Activated CD4-positive, alpha-beta T cell treated with anti-CD3 and anti-CD28 coated beads for 24 hours (primary cell): ENCODE measurements at regions not wholly inside any gene's neighbourhood (a gene's known extent, or its start where the extent isn't known, plus 50 kb on each side); places are given as distances from the start of the nearest gene placed in this dataset.

Experiments used
- DNase-seq, 2 donors: peaks; one replicate each; pipeline ENCODE4 v3.0.0-alpha.2; 2020; ENCODE audit warnings: low read depth in 2 of 2

GRCh38 chr19:31600731-31601295 lies 251.6 kb upstream of the TSHZ3 start:
- no peak for DNase-seq

DNA sequence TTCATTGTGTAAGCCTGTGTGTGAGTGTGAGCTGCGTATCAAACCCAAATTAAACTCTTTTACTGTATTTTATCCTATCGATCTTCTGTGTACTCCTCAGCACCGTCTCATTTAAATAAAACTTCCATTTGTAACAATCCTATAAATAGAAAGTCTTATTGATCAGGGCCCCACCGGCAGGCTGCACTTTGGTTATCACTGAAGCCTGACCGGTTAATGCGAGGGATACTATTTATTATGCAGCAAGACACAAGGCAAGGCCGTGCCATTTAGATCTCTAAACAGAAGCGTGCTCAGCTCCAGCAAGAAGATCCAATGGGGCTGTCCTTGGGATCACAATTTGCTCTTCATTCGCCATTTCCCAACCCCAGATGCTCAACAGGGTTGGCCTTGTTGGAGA lies 252.6 kb upstream of the TSHZ3 start:
- no peak for DNase-seq

DNA sequence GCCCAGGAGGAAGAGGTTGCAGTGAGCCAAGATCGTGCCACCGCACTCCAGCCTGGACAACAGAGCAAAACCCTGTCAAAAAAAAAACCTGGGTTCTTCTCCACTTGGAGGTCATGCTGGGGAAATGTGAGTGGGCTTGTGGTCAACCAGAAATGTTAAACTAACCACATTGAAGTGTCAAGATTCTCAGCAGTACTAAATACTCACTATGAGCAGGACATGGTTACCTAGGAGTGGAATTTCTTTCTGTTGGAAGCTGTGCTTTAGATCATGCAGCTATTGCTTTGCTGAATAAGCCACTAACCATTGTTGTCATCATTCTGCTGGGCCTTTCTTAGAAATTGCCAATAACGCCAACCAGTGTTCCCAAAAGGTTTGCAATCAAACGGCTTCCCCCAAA lies 253.3 kb upstream of the TSHZ3 start:
- no peak for DNase-seq

- no peak for DNase-seq
Measured at GRCh38 chr19:31604493-31605040, 255.3 kb upstream of the TSHZ3 start.

DNA sequence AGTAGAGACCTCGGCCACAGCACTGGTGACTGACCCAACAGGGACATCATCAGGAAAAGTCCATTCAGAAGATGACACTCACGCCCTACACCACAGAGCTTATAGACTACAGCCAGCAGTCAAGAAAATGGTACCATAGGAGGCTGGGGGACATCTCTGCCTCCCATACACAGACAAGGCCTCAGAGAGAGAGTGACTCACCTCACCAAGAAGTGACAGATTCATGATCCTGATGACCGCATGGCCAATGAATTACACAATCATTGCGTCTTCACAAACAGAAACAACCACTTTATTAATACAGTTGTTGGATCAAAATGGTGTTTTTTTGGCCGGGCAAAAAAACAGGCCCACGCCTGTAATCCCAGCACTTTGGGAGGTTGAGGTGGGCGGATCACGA lies 260.8 kb upstream of the TSHZ3 start:
- DNase-seq, result no peak

DNA sequence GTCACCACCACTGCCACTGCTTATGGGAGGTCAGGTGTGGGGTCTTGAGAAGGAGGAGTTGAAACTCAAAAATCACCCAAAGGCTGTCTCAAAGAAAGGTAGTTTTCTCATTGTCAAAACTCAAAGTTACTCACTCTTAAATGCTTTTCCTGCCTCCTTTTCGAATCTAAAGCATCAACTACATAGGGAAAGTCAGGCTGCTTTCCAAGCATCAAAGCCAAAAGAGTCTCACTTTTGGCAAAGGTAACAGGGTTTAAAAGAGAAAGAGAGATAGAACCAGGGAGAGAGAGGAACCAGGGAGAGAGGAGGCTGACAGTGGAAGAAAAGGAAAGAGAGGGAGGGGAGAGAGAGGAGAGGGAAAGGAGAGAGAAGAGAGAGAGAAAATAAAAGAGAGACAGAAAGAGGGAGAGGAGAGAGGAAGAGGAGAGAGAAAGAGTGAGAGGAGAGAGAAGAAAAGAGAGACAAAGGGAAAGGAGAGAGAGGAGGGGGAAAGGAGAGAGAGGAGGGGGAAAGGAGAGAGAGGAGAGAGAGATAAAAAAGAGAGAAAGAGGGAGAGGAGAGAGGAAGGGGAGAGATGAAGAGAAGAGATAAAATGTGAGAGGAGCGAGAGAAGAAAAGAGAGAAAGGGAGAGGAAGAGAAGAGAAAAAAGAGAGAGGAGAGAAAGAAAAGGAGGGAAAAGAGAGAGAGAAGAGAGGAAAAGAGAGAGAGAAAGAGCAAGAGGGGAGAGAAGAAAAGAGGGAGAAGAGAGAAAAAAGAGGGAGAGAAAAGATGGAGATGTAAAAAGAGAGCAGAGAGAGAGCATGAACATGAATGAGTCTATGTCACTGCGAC lies 262.0 kb upstream of the TSHZ3 start:
- no peak for DNase-seq

DNA sequence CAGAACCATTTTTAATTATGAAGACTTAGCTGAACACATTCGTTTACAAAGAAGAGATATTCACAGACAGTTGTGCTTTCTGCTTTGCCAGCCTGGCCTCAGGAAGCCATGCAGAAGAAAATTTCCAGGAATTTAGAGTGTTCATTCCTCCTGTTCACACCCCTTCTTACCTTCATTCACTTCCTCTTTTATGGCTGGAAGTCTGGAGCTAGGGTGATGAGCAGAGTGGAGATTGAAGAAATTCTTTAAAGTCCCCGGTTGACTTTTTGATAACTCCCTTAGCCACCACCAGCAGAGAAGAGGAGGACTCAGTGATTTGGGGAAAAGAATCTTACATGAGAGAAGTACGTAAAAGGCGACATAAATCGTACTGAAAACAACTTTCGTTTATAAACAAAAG lies 263.6 kb upstream of the TSHZ3 start:
- DNase-seq, result no peak

DNA sequence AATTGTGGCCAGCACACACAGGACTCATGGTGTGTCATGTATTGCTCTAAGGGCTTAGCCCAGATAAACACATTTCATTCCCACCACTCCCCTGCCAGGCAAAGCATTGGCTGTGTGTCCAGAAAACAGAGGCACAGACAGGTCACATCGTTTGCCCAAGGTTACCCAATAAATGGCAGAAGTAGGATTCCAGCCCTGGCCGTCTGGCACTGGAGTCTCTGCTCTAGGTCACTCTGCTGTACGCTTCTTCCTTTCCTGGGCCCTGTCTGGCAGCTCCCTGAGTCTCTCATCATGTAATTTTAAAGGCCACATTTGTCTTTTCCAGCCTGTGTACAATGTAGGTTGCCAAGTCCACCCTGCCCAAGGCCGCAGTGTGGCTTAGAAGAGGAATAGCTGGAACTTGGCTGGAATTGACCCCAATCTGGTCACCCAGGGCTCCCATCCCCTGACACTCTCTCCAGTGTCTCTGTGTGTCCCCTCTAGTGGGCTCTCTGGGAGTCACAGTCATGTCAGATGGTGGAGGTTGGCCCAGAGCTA lies 264.5 kb upstream of the TSHZ3 start:
- DNase-seq, result no peak

GRCh38 chr19:31616031-31616430 lies 266.8 kb upstream of the TSHZ3 start:
- no peak for DNase-seq

DNA sequence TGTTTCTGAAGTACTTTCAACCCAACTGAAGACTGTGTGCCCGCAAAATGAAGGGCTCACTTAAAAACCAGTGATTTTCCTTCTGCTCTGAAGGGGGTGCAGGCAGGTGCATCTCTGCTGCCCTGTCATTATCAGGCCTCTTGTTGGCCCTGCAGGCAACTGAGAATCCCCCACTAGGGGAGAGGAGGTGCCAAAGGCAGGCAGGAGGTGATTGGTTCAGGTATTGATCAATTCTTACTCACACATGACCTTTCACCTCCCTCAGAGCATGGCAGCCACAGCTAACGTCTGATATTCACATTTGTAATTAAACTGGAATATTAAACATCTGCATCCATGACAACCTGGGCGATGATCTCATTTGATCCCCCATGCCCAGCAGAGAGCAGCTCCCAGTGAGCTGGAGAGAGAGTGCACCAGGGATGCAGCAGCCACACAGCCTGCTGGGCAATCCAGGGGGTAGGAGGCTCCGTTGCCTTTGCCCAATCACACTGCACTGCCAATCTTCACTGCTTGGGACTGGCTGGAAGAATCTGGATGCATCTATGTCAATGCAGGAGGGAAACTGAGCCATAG lies 267.9 kb upstream of the TSHZ3 start:
- no peak for DNase-seq

DNA sequence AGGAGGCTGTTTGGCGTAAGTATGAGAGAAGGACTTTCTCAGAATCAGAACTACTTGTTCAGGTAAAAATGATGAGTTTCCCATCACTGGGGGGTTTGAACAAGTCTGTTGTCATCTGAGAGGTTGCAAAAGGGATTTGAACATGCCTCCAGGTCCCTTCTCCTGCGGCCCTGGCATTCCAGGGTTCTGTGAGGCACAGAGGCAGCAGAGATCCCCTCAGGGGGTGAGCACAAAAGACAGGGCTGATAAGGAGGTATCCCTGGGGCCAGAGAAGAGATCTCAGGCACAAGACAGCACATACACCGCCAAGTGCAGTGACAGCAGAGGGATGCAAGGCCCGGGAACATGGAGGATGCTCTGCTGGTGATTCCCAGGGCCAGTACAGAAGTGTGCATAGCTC lies 275.8 kb upstream of the TSHZ3 start:
- no peak for DNase-seq

GRCh38 chr19:31625575-31625974 lies 276.3 kb upstream of the TSHZ3 start:
- no peak for DNase-seq

DNA sequence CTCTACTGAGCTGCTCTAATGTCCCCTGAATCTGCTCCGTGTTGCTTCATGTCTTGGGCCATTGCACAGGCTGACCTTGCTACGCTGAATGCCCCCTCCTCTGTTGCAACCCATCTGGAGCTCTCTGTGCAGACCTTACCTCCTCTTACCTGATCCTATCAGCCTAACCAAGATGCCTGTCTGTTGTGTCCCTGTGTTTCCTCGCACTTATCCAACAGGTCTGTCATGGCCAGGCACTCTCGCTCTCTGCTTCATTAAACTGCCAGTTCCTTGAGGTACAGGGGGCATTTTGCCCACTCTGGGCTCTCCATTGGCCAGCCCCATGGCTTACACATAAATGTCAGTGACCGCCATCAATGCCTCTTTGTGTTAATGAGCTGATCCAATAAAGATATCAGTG lies 277.7 kb upstream of the TSHZ3 start:
- DNase-seq, result no peak

DNA sequence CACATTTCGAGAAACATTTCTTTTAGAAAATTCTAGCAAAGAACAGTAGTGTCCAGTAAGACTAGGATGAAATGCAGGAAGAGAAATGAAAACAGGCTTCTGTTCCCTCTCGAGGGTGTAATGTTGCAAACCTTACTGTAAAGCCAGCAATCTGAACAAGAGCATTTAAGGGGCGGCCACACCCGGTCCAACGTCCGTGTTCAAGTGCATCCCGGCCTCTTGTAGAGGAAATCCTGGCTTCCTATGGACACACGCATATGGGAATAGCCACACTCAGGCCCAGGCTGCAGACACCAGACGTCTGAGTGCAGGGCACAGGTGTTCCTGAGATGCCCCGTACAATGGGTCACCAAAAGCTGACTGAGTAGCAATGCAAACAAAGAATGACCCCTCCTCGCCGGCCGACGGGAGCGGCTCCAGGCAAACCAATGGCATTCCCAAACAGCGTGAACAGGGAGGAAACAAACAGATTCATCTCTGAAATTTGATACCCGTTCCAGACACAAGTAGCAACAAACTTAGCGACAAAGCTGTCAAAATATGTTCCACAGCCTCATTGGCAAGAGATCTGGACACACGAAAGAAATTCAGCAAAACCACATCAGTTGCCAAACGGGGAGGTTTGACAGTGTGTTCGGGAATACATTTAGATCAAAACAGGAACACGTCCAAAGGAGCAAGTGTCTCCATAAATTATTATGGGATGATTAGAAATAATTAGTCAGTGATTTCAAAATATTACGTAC lies 278.6 kb upstream of the TSHZ3 start:
- DNase-seq, result no peak

GRCh38 chr19:31629579-31630363 lies 280.5 kb upstream of the TSHZ3 start:
- DNase-seq, result no peak

- DNase-seq, result no peak
Measured at GRCh38 chr19:31633014-31633413, 283.8 kb upstream of the TSHZ3 start.

DNA sequence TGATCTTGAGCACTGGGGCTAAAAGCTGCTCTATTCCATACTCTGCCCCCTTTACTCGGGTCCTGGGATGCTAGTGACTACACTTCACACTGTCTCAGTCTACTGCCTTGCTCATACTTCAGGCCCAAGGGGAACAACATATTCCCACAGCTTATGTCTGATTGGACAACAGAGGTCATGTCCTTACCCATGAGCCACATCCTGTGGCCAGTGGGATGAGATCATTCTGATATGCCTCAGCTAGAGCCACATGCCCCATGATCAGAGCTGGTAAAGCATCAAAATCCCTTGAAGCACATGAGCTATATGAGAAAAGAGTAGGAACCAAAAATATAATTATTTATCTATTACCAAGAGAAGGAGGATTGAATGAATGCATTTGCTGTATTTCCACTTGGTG lies 290.1 kb upstream of the TSHZ3 start:
- no peak for DNase-seq

GRCh38 chr19:31641591-31641990 lies 292.4 kb upstream of the TSHZ3 start:
- no peak for DNase-seq

DNA sequence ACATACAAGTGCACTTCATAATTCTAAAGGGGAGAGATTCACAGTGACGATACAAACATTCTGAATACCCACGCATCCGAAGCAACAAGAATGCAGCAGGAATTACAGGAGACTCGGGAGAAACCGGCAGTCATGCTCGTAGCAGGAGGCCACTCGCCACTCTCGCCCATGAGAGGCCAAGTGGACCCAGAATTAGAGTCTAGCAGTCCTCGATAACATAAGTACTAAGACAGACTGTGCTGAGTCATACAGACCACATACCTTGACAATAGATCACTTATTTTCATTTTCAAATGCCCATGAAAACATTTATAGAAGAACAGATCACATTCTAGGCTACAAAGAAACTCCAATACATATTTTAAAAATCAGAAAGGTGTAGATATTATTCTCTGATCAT lies 299.1 kb upstream of the TSHZ3 start:
- no peak for DNase-seq

- DNase-seq, result no peak
Measured at GRCh38 chr19:31656507-31656906, 307.3 kb upstream of the TSHZ3 start.
